DOHH2 (cell line): ENCODE measurements at regions not wholly inside any gene's neighbourhood (a gene's known extent, or its start where the extent isn't known, plus 50 kb on each side); places are given as distances from the start of the nearest gene placed in this dataset.
A peak's percentile ranks its signal among the peaks of the same experiment; 100 is the strongest.
"Not testable (repeated sequence)": the region's sequence is repeated elsewhere in the genome, so short reads cannot be mapped to it uniquely, and the experiment has no call there.

Experiments
- H3F3A ChIP-seq: fragments of 200-600 bp; sonication (generic), shearing (Covaris generic); 2 replicates; pipeline ENCODE4 v1.6.0; 2016; ENCODE audit warnings: antibody characterized with exemption, mild to moderate bottlenecking; ENCODE audit not compliant: control insufficient read depth, insufficient read depth
- H3K27ac ChIP-seq: fragments of 200-600 bp; sonication (generic); 2 replicates; pipeline ENCODE4 v1.5.1; 2014; ENCODE audit warnings: low read depth, mild to moderate bottlenecking, low read length, moderate library complexity
- H3K27me3 ChIP-seq: fragments of 200-600 bp; sonication (generic); 2 replicates; pipeline ENCODE4 v1.6.1; 2014; ENCODE audit warnings: mild to moderate bottlenecking, low read length, mixed read lengths; ENCODE audit not compliant: control insufficient read depth
- H3K36me3 ChIP-seq: fragments of 200-600 bp; sonication (generic); 2 replicates; pipeline ENCODE4 v1.6.1; 2014; ENCODE audit warnings: mild to moderate bottlenecking, low read length, moderate library complexity, mixed read lengths; ENCODE audit not compliant: control insufficient read depth
- H3K4me1 ChIP-seq: fragments of 200-600 bp; sonication (generic); 2 replicates; pipeline ENCODE4 v1.6.1; 2014; ENCODE audit warnings: mild to moderate bottlenecking, low read length, mixed read lengths; ENCODE audit not compliant: control insufficient read depth
- H3K4me2 ChIP-seq: fragments of 200-600 bp; sonication (generic); 2 replicates; pipeline ENCODE4 v1.6.0; 2014; ENCODE audit warnings: mild to moderate bottlenecking, low read length, moderate library complexity
- H3K4me3 ChIP-seq: fragments of 200-600 bp; sonication (generic); 2 replicates; pipeline ENCODE4 v1.5.1; 2014; ENCODE audit warnings: mild to moderate bottlenecking, low read length, mixed read lengths
- H3K79me2 ChIP-seq: fragments of 200-600 bp; sonication (generic); 2 replicates; pipeline ENCODE4 v1.6.1; 2014; ENCODE audit warnings: mild to moderate bottlenecking, low read length, mixed read lengths; ENCODE audit not compliant: control insufficient read depth
- H3K9me2 ChIP-seq: fragments of 200-600 bp; sonication (generic); replicated peaks from 2 replicates; pipeline ENCODE4 v1.6.1; 2014; ENCODE audit warnings: mild to moderate bottlenecking, low read length, mixed read lengths; ENCODE audit not compliant: control insufficient read depth
- H3K9me3 ChIP-seq: fragments of 200-600 bp; sonication (generic); 2 replicates; pipeline ENCODE4 v1.6.1; 2014; ENCODE audit warnings: antibody characterized with exemption, low read length, mixed read lengths; ENCODE audit not compliant: control insufficient read depth, insufficient read depth
- H4K20me1 ChIP-seq: fragments of 200-600 bp; sonication (generic); 2 replicates; pipeline ENCODE4 v1.6.0; 2014; ENCODE audit warnings: low read depth, mild to moderate bottlenecking, antibody characterized with exemption, low read length, moderate library complexity; ENCODE audit not compliant: control insufficient read depth, insufficient read depth
- EZH2phosphoT487 ChIP-seq: fragments of 200-600 bp; sonication (generic); IDR thresholded peaks from 2 replicates; pipeline ENCODE4 v1.6.1; 2017; ENCODE audit warnings: borderline replicate concordance, mild to moderate bottlenecking, antibody characterized with exemption, low read length, moderate library complexity, mixed read lengths
- TF ChIP-seq, protein P1 (sequence below): fragments of 200-600 bp; sonication (generic); IDR thresholded peaks from one replicate; pipeline ENCODE4 v1.5.1; 2014; ENCODE audit warnings: antibody characterized with exemption, mild to moderate bottlenecking, low read depth, low read length; ENCODE audit not compliant: poor library complexity, severe bottlenecking

DNA sequence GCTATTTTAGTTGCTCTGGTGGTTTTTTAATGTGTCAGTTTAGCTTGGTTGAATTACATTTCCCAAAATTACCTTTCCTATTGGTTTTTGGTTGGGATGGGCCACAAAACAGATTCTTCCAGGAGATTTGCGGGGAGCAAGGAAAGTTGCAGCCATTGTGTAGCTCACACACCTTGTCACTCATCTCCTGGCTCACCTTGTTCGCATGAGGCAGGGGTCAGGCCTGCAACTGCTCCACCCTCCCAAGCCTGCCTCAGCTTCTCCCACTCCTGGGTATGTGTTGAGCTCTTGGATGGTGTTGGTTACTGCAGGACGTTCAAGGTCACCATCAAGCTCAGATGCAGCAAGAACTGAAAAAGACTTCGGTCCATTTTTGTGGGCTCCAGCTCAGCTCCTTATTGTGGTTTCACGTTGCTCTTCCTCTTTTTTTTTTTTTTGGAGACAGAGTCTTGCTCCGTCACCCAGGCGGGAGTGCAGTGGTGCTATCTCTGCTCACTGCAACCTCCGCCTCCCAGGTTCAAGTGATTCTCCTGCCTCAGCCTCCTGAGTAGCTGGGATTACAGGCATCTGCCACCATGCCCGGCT lies 95.6 kb upstream of the METTL14 start:
- H4K20me1 ChIP-seq: no peaks in the 10 kb centered on the region
- no peak overlapping the region for H3K4me3 ChIP-seq
- H3K36me3 ChIP-seq: no peaks in the 10 kb centered on the region
- no peak overlapping the region for H3K4me2 ChIP-seq
- no peak overlapping the region for H3K27ac ChIP-seq
- no peaks in the 10 kb centered on the region for H3K9me2 ChIP-seq
- peaks cover 14% of the 10 kb centered on the region for H3K79me2 ChIP-seq
- H3K27me3 ChIP-seq: peaks cover 2% of the 10 kb centered on the region; the same call in 1 of the 2 replicates
- no peaks in the 10 kb centered on the region for H3K9me3 ChIP-seq
- peaks cover 13% of the 10 kb centered on the region for H3K4me1 ChIP-seq
- no peaks in the 10 kb centered on the region for H3F3A ChIP-seq
- TF ChIP-seq, protein P1, sequence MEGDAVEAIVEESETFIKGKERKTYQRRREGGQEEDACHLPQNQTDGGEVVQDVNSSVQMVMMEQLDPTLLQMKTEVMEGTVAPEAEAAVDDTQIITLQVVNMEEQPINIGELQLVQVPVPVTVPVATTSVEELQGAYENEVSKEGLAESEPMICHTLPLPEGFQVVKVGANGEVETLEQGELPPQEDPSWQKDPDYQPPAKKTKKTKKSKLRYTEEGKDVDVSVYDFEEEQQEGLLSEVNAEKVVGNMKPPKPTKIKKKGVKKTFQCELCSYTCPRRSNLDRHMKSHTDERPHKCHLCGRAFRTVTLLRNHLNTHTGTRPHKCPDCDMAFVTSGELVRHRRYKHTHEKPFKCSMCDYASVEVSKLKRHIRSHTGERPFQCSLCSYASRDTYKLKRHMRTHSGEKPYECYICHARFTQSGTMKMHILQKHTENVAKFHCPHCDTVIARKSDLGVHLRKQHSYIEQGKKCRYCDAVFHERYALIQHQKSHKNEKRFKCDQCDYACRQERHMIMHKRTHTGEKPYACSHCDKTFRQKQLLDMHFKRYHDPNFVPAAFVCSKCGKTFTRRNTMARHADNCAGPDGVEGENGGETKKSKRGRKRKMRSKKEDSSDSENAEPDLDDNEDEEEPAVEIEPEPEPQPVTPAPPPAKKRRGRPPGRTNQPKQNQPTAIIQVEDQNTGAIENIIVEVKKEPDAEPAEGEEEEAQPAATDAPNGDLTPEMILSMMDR: no peak
- no peak for TF ChIP-seq EZH2phosphoT487

DNA sequence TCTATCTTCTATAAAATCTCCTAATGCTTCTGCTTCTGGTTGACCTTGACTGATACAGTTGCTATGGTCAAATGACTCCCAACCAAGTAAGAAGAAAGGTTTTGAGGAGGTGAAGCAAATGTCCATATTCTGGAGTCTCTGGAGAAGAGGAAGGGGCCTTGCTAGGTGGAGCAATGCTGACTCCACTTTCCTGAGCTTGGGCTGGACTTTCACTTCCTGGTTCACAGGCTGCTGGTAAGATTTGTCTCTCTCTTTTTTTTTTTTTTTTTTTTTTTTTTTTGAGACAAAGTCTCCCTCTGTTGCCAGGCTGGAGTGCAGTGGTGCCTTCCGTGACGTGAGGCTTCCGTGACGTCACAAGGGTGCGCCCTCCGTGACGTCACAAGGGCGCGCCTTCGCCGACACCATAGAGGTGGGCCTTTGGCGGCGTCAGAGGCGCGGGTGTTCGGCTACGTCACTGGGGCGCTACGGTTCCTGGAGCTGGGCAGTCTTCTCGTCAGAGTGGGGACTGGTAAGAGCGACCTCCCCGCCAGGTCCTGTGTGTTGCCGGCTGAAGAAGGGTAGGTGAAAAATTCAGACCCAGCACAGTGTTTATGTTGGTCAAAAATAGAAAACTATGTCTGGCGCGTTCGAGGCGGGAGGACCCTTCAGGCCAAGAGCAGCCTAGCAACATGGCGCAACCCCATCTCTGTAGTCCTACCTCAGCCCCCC lies 93.7 kb upstream of the METTL14 start:
- not testable (repeated sequence) for H3K36me3 ChIP-seq, H3K9me2 ChIP-seq, H3K27me3 ChIP-seq, H3F3A ChIP-seq, H4K20me1 ChIP-seq, H3K9me3 ChIP-seq
- H3K27ac ChIP-seq: peak overlapping the region; percentile 55
- H3K4me1 ChIP-seq: peaks cover 10% of the 10 kb centered on the region
- H3K4me3 ChIP-seq: peak overlapping the region; percentile 71
- peak overlapping the region; percentile 66 for H3K4me2 ChIP-seq
- H3K79me2 ChIP-seq: peaks cover 14% of the 10 kb centered on the region

DNA sequence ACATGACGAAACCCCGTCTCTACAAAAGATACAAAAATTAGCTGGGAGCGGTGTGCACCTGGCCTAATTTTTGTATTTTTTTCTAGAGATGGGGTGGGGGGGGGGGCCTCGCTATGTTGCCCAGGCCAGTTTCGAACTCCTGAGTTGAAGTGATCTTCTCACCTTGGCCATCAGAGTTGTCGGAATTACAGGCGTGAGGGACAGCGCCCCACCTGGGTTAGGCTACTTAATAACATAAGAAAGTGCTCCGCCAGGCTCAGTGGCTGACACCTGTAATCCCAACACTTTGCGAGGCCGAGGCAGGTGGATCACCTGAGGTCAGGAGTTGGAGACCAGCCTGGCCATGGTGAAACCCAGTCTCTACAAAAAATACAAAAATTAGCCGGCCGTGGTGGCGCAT lies 92.9 kb upstream of the METTL14 start:
- peak overlapping the region; percentile 66 for H3K4me2 ChIP-seq
- H3K27ac ChIP-seq: not testable (repeated sequence)

DNA sequence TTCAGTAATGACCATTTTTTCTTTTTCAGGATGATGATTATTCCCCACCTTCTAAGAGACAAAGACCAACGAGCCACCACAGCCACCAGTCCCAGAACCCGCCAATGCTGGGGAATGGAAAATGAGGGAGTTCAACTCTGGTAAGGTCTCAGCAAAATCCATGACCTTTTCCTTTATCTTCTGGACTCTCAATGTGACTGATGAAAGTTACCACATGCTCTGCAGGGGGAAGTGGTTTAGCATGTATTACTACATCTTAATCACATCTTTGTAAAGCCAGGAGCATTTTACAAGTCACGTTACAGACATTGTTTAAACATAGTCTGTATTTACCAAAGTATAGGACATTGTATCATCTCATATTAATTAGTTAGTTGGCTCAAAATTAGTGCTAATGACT lies 89.3 kb upstream of the METTL14 start:
- peaks cover 14% of the 10 kb centered on the region for H3K79me2 ChIP-seq
- not testable (repeated sequence) for H3K27ac ChIP-seq, H3K4me1 ChIP-seq, H3K4me3 ChIP-seq, H3F3A ChIP-seq, H3K9me2 ChIP-seq, H3K36me3 ChIP-seq, H4K20me1 ChIP-seq, H3K27me3 ChIP-seq, H3K4me2 ChIP-seq, H3K9me3 ChIP-seq

More for the DNA sequence above, 92.9 kb upstream of the METTL14 start:
- not testable (repeated sequence) for H3K27me3 ChIP-seq, H4K20me1 ChIP-seq, H3K9me2 ChIP-seq, H3K9me3 ChIP-seq, H3K36me3 ChIP-seq, H3F3A ChIP-seq
- peak overlapping the region; percentile 71 for H3K4me3 ChIP-seq
- H3K4me1 ChIP-seq: peaks cover 10% of the 10 kb centered on the region
- peaks cover 14% of the 10 kb centered on the region for H3K79me2 ChIP-seq

DNA sequence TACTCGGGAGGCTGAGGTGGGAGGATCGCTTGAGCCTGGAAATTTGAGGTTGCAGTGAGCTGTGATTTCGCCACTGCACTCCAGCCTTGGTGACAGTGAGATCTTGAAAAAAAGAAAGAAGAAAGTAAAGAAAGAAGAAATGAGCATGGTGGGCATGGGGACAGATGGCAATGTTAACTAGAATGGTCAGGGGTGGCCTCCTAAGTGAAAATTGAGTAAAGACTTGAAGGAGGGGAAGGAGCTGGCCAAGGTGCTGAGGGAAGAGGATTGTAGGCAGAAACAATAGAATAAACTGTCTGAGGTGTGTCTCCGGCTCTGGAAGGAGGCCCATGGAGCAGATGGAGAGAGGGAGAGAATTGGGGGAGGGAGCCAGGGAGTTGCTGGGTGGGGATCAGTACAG lies 60.1 kb upstream of the METTL14 start:
- H3K9me3 ChIP-seq, H3K27ac ChIP-seq, H3K79me2 ChIP-seq, H3K4me2 ChIP-seq, H3K4me1 ChIP-seq, H3K4me3 ChIP-seq, H4K20me1 ChIP-seq, H3F3A ChIP-seq, H3K9me2 ChIP-seq, H3K36me3 ChIP-seq, H3K27me3 ChIP-seq: not testable (repeated sequence)

DNA sequence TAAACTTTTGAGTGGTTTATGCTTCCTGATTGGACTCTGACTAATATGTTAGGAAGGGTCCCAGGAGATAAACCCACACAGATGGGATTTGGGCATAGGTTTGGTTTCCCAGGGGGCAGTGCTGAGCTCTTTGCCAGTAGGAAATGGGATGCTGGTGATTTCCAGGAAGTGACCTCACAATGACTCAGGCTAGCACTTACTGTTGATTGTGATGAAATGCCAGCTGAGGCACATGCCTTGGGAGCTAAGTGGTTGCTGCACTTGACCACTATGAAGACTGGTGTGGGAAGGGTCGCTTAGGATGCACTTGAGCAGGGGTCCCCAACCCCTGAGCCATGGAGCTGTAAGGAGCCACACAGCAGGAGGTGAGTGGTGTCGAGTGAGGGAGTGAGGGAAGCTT lies 55.5 kb upstream of the METTL14 start:
- not testable (repeated sequence) for H3K4me3 ChIP-seq, H3K9me3 ChIP-seq, H3K9me2 ChIP-seq, H3K27me3 ChIP-seq, H3K79me2 ChIP-seq, H3K36me3 ChIP-seq, H4K20me1 ChIP-seq, H3K4me2 ChIP-seq, H3K4me1 ChIP-seq, H3F3A ChIP-seq, H3K27ac ChIP-seq

DNA sequence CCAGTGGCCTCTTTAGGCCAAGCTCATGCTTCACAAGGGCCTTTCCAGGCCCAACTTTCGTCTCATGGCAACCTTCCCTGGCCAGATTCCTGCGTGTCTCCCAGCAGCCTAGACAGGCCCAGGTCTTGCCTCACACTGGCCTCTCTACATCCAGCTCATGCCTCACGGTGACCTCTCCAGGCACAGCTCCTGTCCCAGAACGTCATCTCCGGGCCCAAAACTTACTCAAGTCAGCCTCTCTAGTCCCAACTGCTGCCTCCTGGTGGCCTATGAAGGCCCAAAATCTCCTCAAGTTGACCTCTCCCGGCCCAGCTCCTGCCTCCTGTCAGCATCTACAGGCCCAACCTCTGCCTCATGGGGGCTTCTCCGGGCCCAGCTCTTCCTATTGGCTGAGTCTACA lies 54.3 kb upstream of the METTL14 start:
- not testable (repeated sequence) for H3F3A ChIP-seq, H3K79me2 ChIP-seq, H3K36me3 ChIP-seq, H3K9me3 ChIP-seq, H3K4me3 ChIP-seq, H3K27me3 ChIP-seq, H4K20me1 ChIP-seq, H3K27ac ChIP-seq, H3K4me2 ChIP-seq, H3K9me2 ChIP-seq, H3K4me1 ChIP-seq
